HCT116 (cell line): ENCODE measurements at regions not wholly inside any gene's neighbourhood (a gene's known extent, or its start where the extent isn't known, plus 50 kb on each side); places are given as distances from the start of the nearest gene placed in this dataset.

Experiments used
- CTCF ChIP-seq, 3 experiments: fragments of 200-600 bp in 1 of 3; sonication (generic) in 1 of 3; IDR thresholded peaks in 2 of 3; conservative IDR thresholded peaks in 1 of 3; 2 replicates each; pipeline ENCODE4 v1.5.1; 2012 to 2017; ENCODE audit warnings: low read depth in 2 of 3, low read length in 2 of 3, antibody characterized with exemption in 1 of 3, borderline replicate concordance in 1 of 3, control low read depth in 1 of 3, mild to moderate bottlenecking in 1 of 3, mixed read lengths in 1 of 3, mixed run types in 1 of 3, moderate library complexity in 1 of 3; ENCODE audit not compliant: insufficient read depth in 1 of 3
- EGR1 ChIP-seq: IDR thresholded peaks from 2 replicates; pipeline ENCODE4 v1.6.1; 2012; ENCODE audit warnings: low read depth
- EZH2 ChIP-seq: fragments of 200-600 bp; sonication (generic); IDR thresholded peaks from 2 replicates; pipeline ENCODE4 v1.6.1; 2017; ENCODE audit warnings: antibody characterized with exemption, mixed run types
- POLR2A ChIP-seq: IDR thresholded peaks from 2 replicates; pipeline ENCODE4 v1.7.0; 2011; ENCODE audit warnings: borderline replicate concordance; ENCODE audit not compliant: insufficient read depth, insufficient read length; ENCODE audit errors: extremely low read depth
- TCF7L2 ChIP-seq: IDR thresholded peaks from 2 replicates; pipeline ENCODE4 v1.7.0; 2011; ENCODE audit warnings: borderline replicate concordance, inconsistent platforms; ENCODE audit not compliant: insufficient read depth, insufficient read length; ENCODE audit errors: extremely low read depth
- ZFX ChIP-seq: fragments of 450-650 bp; IDR thresholded peaks from 2 replicates; pipeline ENCODE4 v1.6.1; 2017

GRCh38 chr1:218025454-218025853, 259.6 kb upstream of the RRP15 start:
- TF ChIP-seq POLR2A (no peak), CTCF (IDR thresholded peaks at IDR 0.05 in 2 of 3, conservative IDR thresholded peaks at IDR 0.05 in 1 of 3; ENCODE audit: borderline replicate concordance in 1 of 3, insufficient read depth in 1 of 3, low read depth in 2 of 3, low read length in 2 of 3) (no peak), ZFX (no peak), EZH2 (no peak), EGR1 (no peak), TCF7L2 (no peak)
